GM23338 (cell line): ENCODE measurements at regions not wholly inside any gene's neighbourhood (a gene's known extent, or its start where the extent isn't known, plus 50 kb on each side); places are given as distances from the start of the nearest gene placed in this dataset.

ENCODE experiments used
- CREB1 ChIP-seq: fragments of 250-450 bp; sonication (Bioruptor Pico); IDR thresholded peaks from 2 replicates; pipeline ENCODE4 v1.5.0; 2020; ENCODE audit warnings: low read depth, mild to moderate bottlenecking, moderate library complexity
- CTCF ChIP-seq, 2 experiments: fragments of 200-600 bp in 1 of 2; sonication (generic) in 1 of 2; conservative IDR thresholded peaks; 2 replicates each; pipeline versions ENCODE4 v1.5.1 to v1.6.1; 2016 to 2017; ENCODE audit warnings: antibody characterized with exemption in 2 of 2, low read depth in 2 of 2, mild to moderate bottlenecking in 2 of 2, moderate library complexity in 1 of 2
- ETS1 ChIP-seq: IDR thresholded peaks from 2 replicates; pipeline ENCODE4 v1.6.1; 2016; ENCODE audit warnings: antibody characterized with exemption
- EZH2 ChIP-seq: fragments of 200-600 bp; sonication (generic); IDR thresholded peaks from one replicate; pipeline ENCODE4 v1.8.0; 2017; ENCODE audit warnings: antibody characterized with exemption, mild to moderate bottlenecking, low read depth; ENCODE audit not compliant: unreplicated experiment
- EZH2phosphoT487 ChIP-seq: fragments of 200-600 bp; sonication (generic); IDR thresholded peaks from one replicate; pipeline ENCODE4 v1.8.1; 2018; ENCODE audit warnings: antibody characterized with exemption; ENCODE audit not compliant: unreplicated experiment
- JUNB ChIP-seq: IDR thresholded peaks from one replicate; pipeline ENCODE4 v1.6.1; 2016; ENCODE audit warnings: antibody characterized with exemption; ENCODE audit not compliant: unreplicated experiment
- NANOG ChIP-seq: IDR thresholded peaks from 2 replicates; pipeline ENCODE4 v1.6.1; 2016; ENCODE audit warnings: antibody characterized with exemption, borderline replicate concordance
- POLR2AphosphoS5 ChIP-seq: IDR thresholded peaks from 2 replicates; pipeline ENCODE4 v1.6.1; 2016; ENCODE audit warnings: antibody characterized with exemption, low read depth
- REST ChIP-seq: IDR thresholded peaks from one replicate; pipeline ENCODE4 v1.6.1; 2018; ENCODE audit warnings: antibody characterized with exemption; ENCODE audit not compliant: unreplicated experiment
- STAT1 ChIP-seq: IDR thresholded peaks from one replicate; pipeline ENCODE4 v1.6.1; 2016; ENCODE audit warnings: antibody characterized with exemption; ENCODE audit not compliant: unreplicated experiment
- ZNF114 ChIP-seq: fragments of 250-450 bp; sonication (Bioruptor Pico); IDR thresholded peaks from 2 replicates; pipeline ENCODE4 v1.5.0; 2020; ENCODE audit warnings: mild to moderate bottlenecking, moderate library complexity
- ZNF331 ChIP-seq: fragments of 250-450 bp; sonication (Bioruptor Pico); IDR thresholded peaks from 2 replicates; pipeline ENCODE4 v1.5.0; 2020; ENCODE audit warnings: low read depth, mild to moderate bottlenecking, moderate library complexity
- ZNF462 ChIP-seq: fragments of 250-450 bp; sonication (Bioruptor Pico); IDR thresholded peaks from 2 replicates; pipeline ENCODE4 v1.5.0; 2020; ENCODE audit warnings: mild to moderate bottlenecking, moderate library complexity

GRCh38 chr5:148884339-148885020 lies 58.1 kb downstream of the ADRB2 start:
- TF ChIP-seq CTCF (conservative IDR thresholded peaks at IDR 0.05; ENCODE audit: low read depth in 2 of 2), result no peak
- no peak for TF ChIP-seq JUNB
- no peak for TF ChIP-seq EZH2
- TF ChIP-seq POLR2AphosphoS5, result no peak
- no peak for TF ChIP-seq REST
- TF ChIP-seq EZH2phosphoT487, result no peak
- no peak for TF ChIP-seq ZNF114 (CRISPR knock-in tag)
- no peak for TF ChIP-seq ZNF462 (CRISPR knock-in tag)
- no peak for TF ChIP-seq ETS1
- TF ChIP-seq CREB1 (CRISPR knock-in tag), result no peak
- TF ChIP-seq ZNF331 (CRISPR knock-in tag), result no peak
- TF ChIP-seq NANOG, result no peak
- TF ChIP-seq STAT1, result no peak
